Forelimb muscle (tissue), 1 donor: ENCODE measurements at regions not wholly inside any gene's neighbourhood (a gene's known extent, or its start where the extent isn't known, plus 50 kb on each side); places are given as distances from the start of the nearest gene placed in this dataset.

Source experiments
- DNase-seq: peaks from one replicate; pipeline ENCODE4 v3.0.0-alpha.2; 2013; ENCODE audit warnings: low read depth

DNA sequence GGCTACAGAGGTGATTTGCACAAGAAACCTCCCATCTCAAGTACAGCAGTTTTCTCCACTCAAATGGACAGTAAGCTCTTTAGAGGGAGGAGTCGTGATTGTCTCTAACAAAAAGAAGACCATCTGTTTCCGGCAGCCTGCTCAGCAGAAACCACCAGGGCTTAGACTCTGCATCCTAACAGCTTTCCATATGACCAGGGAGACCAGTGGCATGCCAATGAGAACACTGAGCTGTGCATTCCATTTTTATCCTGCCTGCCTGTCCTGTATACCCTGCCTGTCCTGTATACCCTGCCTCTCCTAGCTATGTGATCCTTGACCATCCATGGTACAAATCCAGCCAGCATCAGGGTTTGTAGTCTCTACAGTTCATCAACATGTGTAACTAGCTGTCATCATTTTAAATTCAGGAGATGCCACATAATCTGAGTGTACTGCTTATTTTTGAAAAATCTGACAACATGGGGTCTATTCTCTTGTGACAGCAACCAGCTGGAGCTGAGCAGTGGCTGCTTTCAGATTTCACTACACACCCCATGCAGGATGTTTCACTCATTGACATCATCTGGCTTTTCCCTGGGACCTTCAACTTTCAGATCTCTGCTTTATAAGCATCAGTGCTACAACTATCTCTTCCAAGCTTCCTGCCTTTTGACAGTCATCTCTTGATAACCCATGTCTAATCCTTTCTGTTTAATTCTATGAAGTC lies 50.5 kb upstream of the POU2AF2 start:
- no peak for DNase-seq

DNA sequence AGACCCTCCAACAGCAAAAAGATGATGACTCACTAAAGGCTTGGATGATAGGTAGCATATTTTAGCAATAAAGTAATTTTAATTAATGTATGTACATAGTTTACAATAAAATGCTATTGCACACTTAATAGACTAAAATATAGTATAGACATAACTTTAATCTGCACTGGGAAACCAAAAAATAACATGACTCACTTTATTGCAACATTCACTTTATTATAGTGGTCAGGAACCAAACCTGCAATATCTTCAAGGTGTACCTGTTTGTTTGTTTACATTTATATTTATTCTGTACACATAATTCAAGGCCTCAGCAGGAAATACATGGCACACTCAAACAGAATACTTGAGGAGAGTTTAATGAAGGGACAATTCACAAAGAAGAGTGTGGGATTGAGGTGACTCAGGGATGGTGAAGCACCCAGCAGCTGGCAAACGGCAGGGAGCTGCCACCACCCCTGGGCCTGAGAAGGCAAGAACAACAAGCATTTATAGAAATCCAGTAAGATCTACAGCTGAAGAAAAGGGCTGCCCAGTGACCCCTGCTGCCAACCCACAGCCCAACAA lies 51.5 kb upstream of the POU2AF2 start:
- DNase-seq = no peak

DNA sequence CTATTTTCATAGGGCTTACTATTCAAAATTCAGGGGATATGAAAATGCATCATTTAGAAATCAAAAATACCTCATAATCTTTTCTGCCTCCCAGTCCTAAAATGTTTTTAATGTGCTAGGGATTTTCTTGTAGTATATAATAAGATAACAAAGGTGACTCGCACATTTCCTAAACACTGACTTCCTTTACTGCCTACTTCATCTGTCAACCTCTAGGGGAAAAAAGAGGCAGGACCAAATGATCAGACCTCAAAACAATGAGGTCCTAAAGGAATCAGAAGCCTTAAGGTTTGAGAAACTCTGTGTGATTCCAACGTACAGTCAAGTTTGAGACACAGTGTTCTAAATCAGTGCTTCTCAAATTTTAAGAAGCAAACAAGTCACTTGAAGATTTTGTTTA lies 56.1 kb upstream of the POU2AF2 start:
- DNase-seq = no peak

- DNase-seq = no peak
Observed at GRCh38 chr11:111186308-111186915, 59.1 kb upstream of the POU2AF2 start.

GRCh38 chr11:111185266-111185665 lies 60.3 kb upstream of the POU2AF2 start:
- no peak for DNase-seq

DNA sequence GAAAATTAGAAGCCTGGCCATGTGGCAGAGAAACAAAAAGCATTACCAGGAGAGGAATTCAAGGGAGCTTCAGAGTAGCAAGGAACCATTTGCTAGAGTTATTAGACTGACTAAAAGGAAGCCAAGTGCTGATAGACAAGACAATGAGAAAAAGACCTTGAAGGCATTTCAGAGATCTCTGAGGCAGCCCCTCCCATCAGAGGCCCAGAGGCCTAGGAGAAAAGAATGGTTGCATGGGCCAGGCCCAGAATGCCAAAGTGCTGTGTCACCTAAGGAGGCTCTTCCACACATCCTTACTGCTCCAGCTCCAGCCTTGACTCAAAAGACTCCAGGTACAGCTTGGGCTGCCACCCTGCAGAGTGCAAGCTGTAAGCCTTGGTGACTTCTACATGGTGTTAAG lies 61.8 kb upstream of the POU2AF2 start:
- no peak for DNase-seq

DNA sequence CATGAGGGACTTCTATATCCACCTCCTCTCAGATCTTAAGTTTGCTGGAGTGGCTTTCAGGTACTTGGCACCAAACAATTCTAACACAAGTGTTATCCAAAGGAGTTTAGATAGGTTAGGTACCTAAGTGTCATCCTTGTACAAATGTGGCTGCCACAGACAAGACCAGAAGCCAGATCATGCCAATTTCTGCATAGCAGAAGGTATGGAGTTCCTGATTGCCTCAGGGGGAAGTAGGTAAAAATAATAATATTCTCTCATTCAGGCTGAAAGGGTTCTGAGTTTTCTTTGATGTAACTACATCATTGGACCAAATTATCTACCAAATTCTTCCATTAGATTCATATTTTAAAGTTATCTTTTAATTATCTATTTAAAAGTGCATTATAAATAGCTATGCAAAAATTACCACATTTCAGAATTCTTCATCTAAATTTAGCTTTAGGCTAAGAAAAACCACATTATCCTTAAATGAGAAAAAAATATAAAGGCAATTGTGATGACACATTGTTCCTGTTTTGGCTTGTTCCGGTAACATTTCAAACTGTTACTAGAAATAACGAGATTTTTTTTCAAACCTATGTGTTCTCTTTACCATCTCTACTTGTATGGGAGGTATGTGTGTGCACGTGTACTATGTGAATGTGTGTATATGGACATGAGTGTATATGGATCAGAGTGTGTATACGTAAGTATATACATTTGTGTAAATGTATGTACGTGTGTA lies 66.2 kb upstream of the POU2AF2 start:
- no peak for DNase-seq

DNA sequence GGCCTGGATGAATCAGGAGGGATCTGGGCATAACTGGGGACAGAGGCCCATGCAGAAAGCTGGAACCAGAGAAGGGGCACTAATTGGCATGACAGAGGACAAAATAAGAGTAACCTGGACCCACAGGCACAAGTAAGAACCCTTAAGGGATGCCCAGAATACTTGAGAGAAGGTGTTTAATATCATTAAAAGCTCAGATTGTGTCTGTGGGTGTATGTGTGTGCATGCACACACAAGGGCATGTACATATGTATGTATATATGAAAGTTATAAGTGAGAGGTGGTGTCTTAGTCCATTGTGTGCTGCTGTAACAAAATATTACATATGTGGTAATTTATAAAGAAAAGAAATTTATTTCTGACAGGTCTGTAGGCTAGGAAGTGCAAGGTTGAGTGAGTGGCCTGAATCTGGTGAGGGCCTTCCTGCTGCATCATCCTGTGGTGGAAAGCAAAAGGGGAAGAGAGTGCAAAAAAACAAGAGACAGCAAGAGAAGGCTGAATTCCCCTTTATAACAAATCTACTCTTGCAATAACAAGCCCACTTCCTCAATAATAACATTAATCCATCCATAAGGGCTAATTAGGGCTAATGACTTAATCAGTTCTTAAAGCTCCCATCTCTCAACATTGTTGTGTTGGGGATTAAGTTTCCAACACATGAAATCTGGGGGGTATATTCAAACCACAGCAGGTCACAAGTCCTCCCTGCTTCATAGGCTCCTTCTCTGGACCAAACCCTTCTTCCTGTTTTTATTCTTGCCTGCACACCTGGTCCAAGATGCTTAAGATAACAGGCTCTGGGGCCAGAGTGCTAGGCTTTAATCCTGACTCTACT lies 68.3 kb upstream of the POU2AF2 start:
- no peak for DNase-seq

GRCh38 chr11:111176603-111177002 lies 68.9 kb upstream of the POU2AF2 start:
- no peak for DNase-seq

- DNase-seq = no peak
Observed at GRCh38 chr11:111173221-111173620, 72.3 kb upstream of the POU2AF2 start.

- DNase-seq = no peak
Observed at GRCh38 chr11:111172321-111172862, 73.1 kb upstream of the POU2AF2 start.

DNA sequence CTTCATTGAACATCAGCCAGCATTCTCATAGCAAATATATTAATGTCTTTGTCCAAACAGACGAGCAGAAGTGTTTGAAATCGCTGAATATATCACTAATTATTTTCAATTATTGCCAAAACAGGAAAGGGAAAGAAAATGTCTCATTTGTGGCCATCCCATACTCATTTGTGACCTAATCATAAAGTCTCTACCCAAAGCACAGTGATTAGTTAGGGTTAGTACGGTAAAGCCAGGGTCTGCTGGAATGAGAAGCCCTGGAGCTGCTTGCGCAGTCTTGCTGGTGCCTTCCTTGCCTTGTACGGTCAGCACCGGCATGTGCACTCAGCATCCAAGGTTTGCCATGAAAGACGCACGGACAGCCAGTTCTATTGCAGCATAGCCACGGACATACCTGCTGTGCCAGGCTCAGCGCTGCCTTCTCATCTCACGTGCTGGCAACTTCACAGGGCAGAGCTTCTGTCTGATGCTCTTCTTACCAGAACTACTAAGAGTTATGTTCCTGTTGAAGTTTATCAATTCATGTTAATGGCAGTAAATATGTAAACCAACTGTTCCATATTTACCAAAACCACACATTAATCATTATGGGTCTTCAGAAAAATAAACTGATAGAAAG lies 74.7 kb upstream of the POU2AF2 start:
- DNase-seq = no peak

- no peak for DNase-seq
Observed at GRCh38 chr11:111169367-111169766, 76.2 kb upstream of the POU2AF2 start.

- no peak for DNase-seq
Observed at GRCh38 chr11:111168871-111169270, 76.7 kb upstream of the POU2AF2 start.

DNA sequence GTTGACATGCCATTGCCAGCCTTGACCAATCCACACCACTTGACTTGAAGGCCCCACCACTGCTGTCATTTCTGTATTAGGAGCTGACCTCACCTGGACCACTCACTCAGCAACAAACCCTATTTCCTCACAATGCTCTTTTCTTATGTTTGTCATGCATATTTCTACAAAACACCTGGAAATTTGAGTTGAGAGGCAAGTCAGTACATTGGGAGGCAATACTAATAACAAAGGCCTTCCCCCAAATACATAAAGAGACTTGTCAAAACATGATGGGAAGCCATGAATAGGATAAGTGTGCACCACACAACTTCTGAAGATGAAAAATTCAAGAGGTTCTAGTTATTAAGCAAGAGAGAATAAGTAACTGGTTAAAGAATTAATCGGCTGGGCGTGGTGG lies 77.9 kb upstream of the POU2AF2 start:
- no peak for DNase-seq

- no peak for DNase-seq
Observed at GRCh38 chr11:111166598-111166997, 78.9 kb upstream of the POU2AF2 start.

DNA sequence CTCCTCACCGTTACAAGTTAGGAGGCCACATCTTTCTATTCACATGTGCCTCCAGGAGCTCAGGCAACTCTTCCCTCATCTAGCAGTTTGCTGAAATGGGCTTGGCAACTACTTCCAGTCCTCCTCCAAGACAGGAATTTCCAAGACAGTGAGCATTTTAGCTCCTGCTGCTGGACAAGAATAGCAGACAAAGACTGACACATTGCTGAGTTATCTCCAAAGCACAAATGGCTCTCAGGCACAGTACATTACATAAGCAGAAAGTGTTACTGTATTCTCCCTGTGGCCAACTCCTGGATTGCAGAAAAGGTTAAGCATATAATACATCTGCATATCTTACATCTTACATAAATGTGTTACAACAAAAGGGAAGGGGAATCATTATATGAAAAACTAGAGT lies 83.2 kb upstream of the POU2AF2 start:
- no peak for DNase-seq

DNA sequence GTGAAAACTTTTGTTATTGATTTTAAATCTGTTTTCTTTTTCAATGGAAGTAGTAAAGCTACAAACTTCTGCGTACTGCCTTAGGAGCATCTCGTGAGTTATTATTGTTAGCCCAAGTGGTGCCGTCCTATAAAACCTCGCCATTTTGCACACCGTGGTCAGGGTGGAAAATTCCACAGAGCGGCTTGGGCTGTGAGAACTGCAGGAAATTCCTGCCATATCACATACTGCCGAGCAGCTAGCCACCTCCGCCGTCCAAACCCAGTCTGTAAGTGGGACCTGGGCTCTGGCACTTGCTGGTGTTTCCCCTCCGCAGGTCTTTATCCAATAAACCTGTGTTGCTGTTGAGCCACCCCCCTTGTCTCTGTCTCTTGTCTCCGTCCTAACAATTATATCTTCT lies 88.0 kb upstream of the POU2AF2 start:
- no peak for DNase-seq

DNA sequence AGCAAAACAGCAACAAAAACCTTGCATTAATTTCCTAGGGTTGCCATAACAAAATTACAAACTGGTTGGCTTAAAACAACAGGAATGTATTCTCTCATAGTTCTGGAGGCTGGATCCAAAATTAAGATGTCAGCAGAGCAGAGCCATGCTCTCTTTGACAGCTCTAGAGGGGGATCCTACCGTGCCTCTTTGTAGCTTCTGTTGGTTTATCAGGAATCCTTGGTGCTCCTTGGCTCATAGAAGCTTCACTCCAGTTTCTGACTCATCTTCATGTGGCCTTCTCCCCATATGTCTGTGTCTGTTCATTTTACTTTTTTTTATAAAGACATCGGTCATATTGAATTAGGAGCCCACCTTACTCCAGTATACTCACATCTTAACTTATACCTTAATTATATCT lies 90.5 kb upstream of the POU2AF2 start:
- DNase-seq = no peak

GRCh38 chr11:111153194-111153593 lies 92.3 kb upstream of the POU2AF2 start:
- DNase-seq = no peak

GRCh38 chr11:111148953-111149352 lies 96.6 kb upstream of the POU2AF2 start:
- no peak for DNase-seq
